ENCODE measurements at regions not wholly inside any gene's neighbourhood (a gene's known extent, or its start where the extent isn't known, plus 50 kb on each side); places are given as distances from the start of the nearest gene placed in this dataset.

GRCh38 chr5:155472780-155473179, 459.2 kb downstream of the KIF4B start:
- H3K4me3 ChIP-seq (ENCODE audit: low read depth, low read length), result no peak overlapping the region
- TF ChIP-seq CTCF (IDR thresholded peaks at IDR 0.05; ENCODE audit: borderline replicate concordance, insufficient read depth, low read depth, low read length), result no peak

DNA sequence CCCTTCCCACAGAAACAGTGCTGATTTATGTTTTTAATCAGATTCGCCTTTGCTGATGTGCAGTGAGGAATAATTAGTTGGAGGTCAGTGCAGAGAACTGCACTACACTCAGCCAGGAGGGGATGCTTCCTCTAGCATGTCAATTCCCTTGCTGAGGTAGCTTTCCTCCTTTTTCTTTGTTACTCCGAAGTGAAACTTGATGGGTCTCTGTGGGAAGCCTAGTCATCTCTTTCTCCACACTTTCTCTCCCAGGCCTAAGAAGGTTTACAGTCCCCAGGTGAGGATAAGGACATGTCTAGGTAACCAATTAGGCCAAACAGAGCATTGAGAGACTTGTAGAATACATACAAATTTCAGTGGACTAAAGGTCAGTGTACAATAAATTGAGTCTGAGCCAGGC, 461.8 kb downstream of the KIF4B start:
- no peak for TF ChIP-seq CTCF (IDR thresholded peaks at IDR 0.05; ENCODE audit: borderline replicate concordance, insufficient read depth, low read depth, low read length)
- no peak overlapping the region for H3K4me3 ChIP-seq (ENCODE audit: low read depth, low read length)

DNA sequence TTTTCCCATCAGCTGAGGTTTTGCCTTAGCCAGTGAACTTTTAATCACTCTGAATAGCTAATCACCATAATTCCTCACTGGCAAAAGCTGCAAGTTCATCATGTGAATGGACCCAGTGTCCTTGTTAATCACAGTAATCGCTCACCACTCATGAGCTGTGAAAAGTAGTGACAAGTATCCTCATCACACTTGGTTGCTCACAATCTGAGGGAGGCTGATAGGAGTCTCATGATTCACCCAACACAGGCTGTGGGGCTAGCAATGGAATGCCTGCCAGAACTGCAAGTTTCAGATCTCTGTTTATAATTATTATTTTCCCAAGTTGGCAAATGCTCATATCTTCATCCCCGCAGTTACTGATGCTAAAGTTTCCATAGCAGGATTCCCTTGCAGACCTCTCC, 467.2 kb downstream of the KIF4B start:
- TF ChIP-seq CTCF (IDR thresholded peaks at IDR 0.05; ENCODE audit: borderline replicate concordance, insufficient read depth, low read depth, low read length), result no peak
- no peak overlapping the region for H3K4me3 ChIP-seq (ENCODE audit: low read depth, low read length)

DNA sequence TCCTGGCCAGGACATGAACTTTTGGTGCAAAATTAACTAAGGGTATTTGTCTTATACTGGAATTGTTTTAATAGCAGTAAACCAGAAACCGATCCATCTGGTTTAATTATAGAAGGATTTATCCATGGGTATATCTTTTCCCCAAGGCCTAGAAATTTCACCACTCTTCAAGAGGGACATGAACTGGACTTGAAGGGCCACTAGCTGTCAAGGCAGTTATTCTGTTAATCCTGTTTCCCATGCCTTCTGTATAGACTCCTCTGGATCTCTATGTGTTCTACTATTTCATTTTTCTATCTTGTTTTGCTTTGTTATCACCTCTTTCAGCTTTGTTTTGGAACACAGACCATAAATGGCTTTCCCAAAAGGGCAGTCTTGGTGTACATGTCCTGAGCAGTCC, 467.6 kb downstream of the KIF4B start:
- no peak overlapping the region for H3K4me3 ChIP-seq (ENCODE audit: low read depth, low read length)
- TF ChIP-seq CTCF (IDR thresholded peaks at IDR 0.05; ENCODE audit: borderline replicate concordance, insufficient read depth, low read depth, low read length), result no peak

GRCh38 chr5:155482428-155482827, 468.9 kb downstream of the KIF4B start:
- no peak overlapping the region for H3K4me3 ChIP-seq (ENCODE audit: low read depth, low read length)
- TF ChIP-seq CTCF (IDR thresholded peaks at IDR 0.05; ENCODE audit: borderline replicate concordance, insufficient read depth, low read depth, low read length), result no peak

DNA sequence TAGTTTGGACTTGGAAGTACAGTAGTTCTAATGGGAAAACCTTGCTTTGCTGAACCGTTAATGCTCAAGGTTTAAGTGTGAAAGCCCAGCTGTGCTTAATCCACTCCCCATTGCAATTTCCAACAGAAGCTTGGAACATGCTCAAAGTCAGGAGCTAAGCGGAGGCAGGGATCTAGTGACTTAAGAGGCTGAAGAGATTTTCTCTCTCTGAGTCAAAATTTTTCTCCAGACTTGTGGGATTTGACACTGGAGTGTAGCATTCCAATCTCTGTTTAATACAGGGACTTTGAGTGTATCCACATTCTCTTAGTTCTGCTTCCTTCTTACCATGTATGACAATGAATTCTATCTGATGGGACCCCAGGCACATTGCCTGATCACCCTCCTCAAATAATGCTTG, 471.8 kb downstream of the KIF4B start:
- no peak for TF ChIP-seq CTCF (IDR thresholded peaks at IDR 0.05; ENCODE audit: borderline replicate concordance, insufficient read depth, low read depth, low read length)

GRCh38 chr5:155489949-155490348, 476.4 kb downstream of the KIF4B start:
- no peak overlapping the region for H3K4me3 ChIP-seq (ENCODE audit: low read depth, low read length)
- TF ChIP-seq CTCF (IDR thresholded peaks at IDR 0.05; ENCODE audit: borderline replicate concordance, insufficient read depth, low read depth, low read length), result no peak

More for the DNA sequence above, 471.8 kb downstream of the KIF4B start:
- H3K4me3 ChIP-seq (ENCODE audit: low read depth, low read length), result no peak overlapping the region

All from GM12875 (cell line).